DMS 273 treated with DMSO at 0.1 percent for 48 hours (cell line): ENCODE measurements at regions not wholly inside any gene's neighbourhood (a gene's known extent, or its start where the extent isn't known, plus 50 kb on each side); places are given as distances from the start of the nearest gene placed in this dataset.

Source experiments
- DNase-seq: peaks from one replicate; lab custom pipeline; 2025; lab: John Stamatoyannopoulos, UW

DNA sequence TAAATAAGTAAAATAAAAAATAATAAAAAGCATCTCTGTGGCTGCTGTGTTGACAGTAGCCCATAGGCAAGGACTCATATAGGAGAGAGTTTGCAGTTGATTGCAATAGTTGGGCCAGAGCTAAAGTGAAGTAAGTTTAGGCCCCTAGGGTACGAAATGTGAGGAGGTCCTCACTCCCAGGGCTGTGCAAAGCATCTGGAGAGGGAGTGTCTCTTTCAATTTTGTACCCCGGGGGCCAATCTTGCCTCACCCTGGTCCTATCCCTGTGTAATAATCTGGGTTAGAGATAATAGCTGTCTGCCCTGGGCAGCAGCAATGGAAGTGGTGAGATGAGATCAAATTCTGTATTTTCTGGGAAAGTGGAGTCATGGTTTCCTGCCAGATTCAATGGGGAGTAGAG, 365.7 kb downstream of the GATA3 start:
- no peak for DNase-seq

- DNase-seq = no peak
Observed at GRCh38 chr10:8424555-8425211, 370.2 kb downstream of the GATA3 start.

GRCh38 chr10:8428654-8429053, 374.2 kb downstream of the GATA3 start:
- DNase-seq = no peak

- no peak for DNase-seq
Observed at GRCh38 chr10:8430321-8430720, 375.8 kb downstream of the GATA3 start.

GRCh38 chr10:8431511-8431910, 377.0 kb downstream of the GATA3 start:
- DNase-seq = no peak

- DNase-seq = no peak
Observed at GRCh38 chr10:8435186-8436055, 380.9 kb downstream of the GATA3 start.

DNA sequence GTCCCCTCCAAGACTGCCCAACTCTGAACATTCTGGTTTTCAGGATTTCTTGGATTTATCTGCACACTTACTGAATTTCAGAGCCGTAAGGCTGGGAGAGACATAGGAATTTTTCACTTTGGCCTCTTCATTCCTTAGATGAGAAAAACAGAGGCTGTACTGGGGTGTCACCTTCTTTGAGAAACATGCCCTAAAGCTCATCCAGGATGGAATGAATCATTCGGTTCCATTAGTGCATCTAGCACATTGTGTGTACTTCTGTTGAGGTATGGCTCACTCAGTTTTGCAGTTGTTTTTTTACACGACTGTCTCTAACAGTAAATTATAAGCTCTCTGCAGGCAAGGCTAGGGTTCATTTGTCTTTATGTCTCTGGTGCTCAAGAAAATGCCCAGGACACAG, 383.4 kb downstream of the GATA3 start:
- no peak for DNase-seq

DNA sequence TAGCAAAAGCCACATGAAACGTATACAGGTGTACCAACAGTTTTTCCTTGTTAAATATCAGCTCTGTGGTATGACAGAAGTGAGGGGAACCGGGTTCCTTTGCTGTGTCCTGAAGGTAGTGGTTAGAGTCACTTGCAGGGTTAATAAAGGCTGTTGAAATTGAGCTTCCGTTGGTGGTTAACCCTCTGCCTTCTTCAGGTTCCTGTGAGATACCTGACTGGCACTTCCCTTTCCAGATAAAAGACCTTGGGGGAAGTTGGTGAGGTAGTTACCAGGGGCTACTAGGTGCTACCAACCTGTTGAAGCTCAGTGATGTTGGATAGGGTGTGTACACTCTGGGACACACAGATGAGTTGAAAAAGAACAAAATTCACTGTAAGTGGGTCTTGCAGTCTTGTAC, 384.1 kb downstream of the GATA3 start:
- no peak for DNase-seq

DNA sequence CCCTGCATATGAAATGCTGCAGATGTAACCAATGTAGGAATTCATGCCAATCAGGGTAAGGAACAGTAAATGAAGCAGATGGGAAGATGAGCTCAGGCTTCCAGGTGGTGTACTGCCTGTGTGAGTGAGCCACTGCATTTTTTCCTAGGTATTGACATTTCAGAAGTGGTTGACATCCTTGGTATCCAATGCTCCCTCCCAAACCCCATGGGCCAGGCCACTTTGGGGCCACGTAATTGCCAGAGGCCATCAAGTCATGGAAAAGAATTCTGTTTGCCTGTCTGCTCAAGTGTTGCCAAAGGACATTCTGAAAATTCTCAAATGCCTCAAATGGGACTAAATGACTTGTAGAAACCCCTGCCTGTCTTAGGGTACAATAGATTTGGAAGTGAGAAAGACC, 384.6 kb downstream of the GATA3 start:
- no peak for DNase-seq

DNA sequence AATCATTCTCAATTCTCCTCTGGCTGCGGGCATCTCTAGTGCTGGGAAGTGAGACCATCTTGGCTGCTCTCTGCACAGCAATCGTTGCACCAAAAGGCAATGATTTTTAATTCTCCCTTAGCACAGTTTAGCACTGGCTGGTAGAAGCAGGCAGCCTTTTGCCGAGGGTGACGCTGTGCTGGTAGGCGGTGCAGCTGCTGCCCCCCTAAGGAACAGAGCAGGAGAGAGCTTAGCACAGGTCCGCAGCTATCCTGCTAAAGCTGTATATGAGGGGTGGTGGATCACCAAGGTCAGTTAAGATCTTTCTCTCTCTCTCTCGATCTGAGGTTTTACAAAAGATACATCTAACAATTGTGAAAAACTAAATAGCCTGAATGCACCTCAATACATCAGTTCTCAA, 390.1 kb downstream of the GATA3 start:
- DNase-seq = no peak

GRCh38 chr10:8445353-8445752, 390.9 kb downstream of the GATA3 start:
- no peak for DNase-seq

GRCh38 chr10:8449909-8450308, 395.4 kb downstream of the GATA3 start:
- no peak for DNase-seq

DNA sequence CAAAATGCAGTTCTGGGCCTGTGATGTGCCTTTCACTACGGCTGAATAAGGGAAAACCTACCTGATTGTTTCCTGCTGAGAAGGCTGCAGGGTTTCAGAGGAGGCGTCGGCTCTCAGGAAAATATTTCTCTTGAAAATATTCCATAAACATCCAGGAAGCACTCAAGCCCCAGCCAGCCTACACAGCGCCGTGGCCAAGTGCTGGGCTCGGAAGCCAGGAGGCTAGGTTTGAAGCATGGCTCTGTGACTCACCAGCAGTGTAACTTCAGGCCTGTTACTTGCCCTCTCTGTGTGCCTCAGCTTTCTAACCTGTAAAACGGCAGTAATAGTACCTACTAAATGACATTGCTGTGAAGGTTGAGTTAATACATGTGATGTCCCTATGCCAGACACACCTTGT, 399.1 kb downstream of the GATA3 start:
- no peak for DNase-seq

DNA sequence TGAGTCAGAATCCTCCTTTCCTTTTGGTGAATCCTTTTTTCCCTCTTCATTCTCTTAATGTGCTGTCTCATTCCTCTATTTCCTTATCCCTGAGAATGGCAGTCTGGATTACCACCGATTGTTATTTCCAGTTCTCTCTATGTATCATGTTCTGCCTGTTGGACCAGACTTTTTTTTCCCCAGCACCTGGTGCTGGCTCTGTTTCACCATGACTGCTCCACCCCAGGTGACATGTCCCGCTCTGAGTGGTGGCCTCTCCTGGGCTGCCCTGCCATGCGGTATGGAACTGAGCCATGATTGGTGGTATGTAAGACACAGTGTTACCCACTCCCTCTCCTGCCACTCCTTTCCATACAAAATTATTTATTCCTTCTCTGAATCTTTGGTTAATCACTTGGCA, 399.9 kb downstream of the GATA3 start:
- DNase-seq = no peak

DNA sequence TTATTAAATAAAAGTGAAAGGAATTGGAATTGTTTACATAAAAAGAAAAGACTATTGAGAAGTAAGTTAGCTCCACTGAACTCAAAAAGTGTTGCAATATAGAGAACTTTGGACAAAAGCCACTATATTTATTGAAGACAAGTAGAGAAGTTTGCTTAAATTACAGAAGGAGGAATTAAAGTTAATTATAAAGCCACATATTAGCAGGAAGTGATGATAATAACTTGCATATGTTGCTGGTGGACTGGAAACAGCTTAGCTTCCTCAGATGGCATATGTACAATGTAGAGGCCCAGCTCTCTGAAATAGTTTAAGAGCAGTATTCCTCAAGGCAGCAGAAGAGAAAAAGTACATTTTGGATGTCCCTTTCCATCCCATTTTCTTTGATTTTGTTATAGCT, 400.7 kb downstream of the GATA3 start:
- DNase-seq = no peak

- no peak for DNase-seq
Observed at GRCh38 chr10:8456386-8456785, 401.9 kb downstream of the GATA3 start.

- no peak for DNase-seq
Observed at GRCh38 chr10:8460626-8461025, 406.1 kb downstream of the GATA3 start.

DNA sequence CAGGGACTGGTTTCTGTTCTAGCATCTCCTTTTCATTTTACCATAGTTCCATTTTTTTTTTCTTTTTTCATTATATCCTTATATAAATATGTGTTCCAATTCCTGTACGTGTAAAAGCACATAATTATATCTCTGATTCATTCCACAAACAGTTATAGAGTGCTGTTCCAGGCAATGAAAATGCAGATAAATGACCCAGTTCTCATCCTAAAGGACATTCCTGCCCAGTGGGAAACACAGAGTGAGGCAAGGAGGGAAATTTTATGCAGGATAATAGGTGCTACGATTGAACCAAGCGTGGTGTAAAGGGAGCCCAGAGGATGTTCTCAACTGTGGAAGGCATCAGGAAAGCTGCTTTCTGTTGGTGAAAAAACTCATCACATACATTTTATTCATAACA, 408.1 kb downstream of the GATA3 start:
- DNase-seq = no peak

DNA sequence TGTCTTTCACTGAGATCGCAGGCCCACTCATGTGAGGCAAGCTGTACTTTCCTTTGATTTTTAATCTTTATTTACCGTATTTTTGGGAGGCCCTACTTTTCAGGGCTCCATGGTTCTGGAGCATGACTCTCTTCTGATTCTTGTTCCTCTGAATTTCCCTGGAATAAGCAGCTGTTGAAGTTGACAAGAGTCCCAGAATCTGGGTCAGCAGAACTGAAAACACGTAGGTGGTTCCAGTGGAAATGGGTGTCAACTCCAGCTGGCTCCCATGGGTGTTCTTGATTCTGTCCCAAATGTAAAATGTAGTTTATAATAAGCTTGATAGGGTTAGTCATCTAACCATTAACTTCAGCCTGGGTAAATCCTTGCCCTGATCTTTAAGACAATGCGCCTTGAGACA, 409.4 kb downstream of the GATA3 start:
- no peak for DNase-seq

- no peak for DNase-seq
Observed at GRCh38 chr10:8468477-8468876, 414.0 kb downstream of the GATA3 start.

DNA sequence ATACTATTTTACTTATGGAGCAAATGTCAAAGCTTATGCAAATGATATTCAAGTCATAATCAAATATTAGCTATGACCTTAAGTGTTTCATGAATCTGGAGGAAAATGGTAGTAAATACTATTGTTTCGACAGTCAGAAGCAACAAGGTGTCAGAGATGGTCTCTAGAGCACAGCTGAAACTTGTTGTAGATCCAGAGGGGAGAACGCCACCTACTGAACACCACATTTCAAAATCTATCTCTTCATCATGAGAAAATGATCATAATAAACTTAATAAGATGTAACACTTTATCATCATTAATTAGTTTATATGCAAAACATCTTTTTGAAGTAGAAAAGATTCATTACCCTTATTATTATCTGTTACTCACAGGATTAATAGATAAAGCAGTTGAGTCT, 418.7 kb downstream of the GATA3 start:
- no peak for DNase-seq

- DNase-seq = no peak
Observed at GRCh38 chr10:8477300-8477699, 422.8 kb downstream of the GATA3 start.

GRCh38 chr10:8481718-8482504, 427.4 kb downstream of the GATA3 start:
- no peak for DNase-seq
